Adrenal gland (tissue), 5 donors: ENCODE measurements at regions not wholly inside any gene's neighbourhood (a gene's known extent, or its start where the extent isn't known, plus 50 kb on each side); places are given as distances from the start of the nearest gene placed in this dataset.

ENCODE experiments used
- POLR2A ChIP-seq, 2 donors: fragments of 450-650 bp; IDR thresholded peaks; one replicate each; pipeline ENCODE4 v1.6.1; 2017; ENCODE audit warnings: antibody characterized with exemption in 2 of 2, mild to moderate bottlenecking in 2 of 2, moderate library complexity in 1 of 2
- TF ChIP-seq, protein P1 (sequence below), 6 experiments: fragments of 450-650 bp in 4 of 6; fragments of 200-600 bp in 2 of 6; sonication (generic) in 1 of 6; IDR thresholded peaks; 1 replicate in 5 of 6; 2 replicates in 1 of 6; pipeline versions ENCODE4 v1.5.1 to v1.8.0; 2016 to 2021; ENCODE audit warnings: antibody characterized with exemption in 6 of 6, mild to moderate bottlenecking in 2 of 6, moderate library complexity in 1 of 6
- donor health status: DM: no; HTN: no; CAD: no.

DNA sequence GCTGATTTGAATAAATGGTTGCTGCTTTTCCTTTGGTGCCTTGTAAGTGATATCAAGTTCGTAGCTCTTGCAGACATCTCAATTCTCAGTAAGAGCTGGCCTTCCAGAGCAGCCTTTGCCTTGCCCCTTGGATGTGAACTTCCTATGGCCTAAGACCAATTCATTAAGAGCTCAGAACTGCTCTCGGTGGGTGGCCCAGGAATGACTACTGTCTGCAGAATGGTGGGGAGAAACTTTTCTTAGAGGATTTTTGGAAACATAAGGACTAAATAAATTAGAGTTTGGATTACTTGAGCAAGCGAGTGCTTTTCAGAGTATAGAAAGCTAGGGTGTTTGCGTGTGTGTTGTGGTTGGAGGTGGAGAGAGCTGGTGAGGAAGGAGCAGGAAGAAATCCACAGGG, 306.4 kb upstream of the TBX3 start:
- TF ChIP-seq, protein P1, sequence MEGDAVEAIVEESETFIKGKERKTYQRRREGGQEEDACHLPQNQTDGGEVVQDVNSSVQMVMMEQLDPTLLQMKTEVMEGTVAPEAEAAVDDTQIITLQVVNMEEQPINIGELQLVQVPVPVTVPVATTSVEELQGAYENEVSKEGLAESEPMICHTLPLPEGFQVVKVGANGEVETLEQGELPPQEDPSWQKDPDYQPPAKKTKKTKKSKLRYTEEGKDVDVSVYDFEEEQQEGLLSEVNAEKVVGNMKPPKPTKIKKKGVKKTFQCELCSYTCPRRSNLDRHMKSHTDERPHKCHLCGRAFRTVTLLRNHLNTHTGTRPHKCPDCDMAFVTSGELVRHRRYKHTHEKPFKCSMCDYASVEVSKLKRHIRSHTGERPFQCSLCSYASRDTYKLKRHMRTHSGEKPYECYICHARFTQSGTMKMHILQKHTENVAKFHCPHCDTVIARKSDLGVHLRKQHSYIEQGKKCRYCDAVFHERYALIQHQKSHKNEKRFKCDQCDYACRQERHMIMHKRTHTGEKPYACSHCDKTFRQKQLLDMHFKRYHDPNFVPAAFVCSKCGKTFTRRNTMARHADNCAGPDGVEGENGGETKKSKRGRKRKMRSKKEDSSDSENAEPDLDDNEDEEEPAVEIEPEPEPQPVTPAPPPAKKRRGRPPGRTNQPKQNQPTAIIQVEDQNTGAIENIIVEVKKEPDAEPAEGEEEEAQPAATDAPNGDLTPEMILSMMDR (IDR thresholded peaks at IDR 0.05) = no peak
- TF ChIP-seq POLR2A (IDR thresholded peaks at IDR 0.05) = no peak
